HG03439 (cell line): ENCODE measurements at regions not wholly inside any gene's neighbourhood (a gene's known extent, or its start where the extent isn't known, plus 50 kb on each side); places are given as distances from the start of the nearest gene placed in this dataset.

Experiments
- ATAC-seq: cut with Tn5 transposase; IDR thresholded peaks from one replicate; pipeline ENCODE4 v1.9.1; 2021; ENCODE audit warnings: mild to moderate bottlenecking, moderate library complexity; ENCODE audit not compliant: unreplicated experiment

GRCh38 chr2:217110550-217110949 lies 250.7 kb upstream of the TNP1 start:
- no peak for ATAC-seq

- ATAC-seq: no peak
These were observed 248.7 kb upstream of the TNP1 start for GRCh38 chr2:217108575-217109027.

- no peak for ATAC-seq
These were observed 248.2 kb upstream of the TNP1 start for GRCh38 chr2:217108086-217108485.

- no peak for ATAC-seq
These were observed 247.6 kb upstream of the TNP1 start for GRCh38 chr2:217107480-217107879.

- ATAC-seq: no peak
These were observed 246.8 kb upstream of the TNP1 start for GRCh38 chr2:217106650-217107014.

GRCh38 chr2:217105733-217106649 lies 246.1 kb upstream of the TNP1 start:
- no peak for ATAC-seq

- ATAC-seq: no peak
These were observed 244.1 kb upstream of the TNP1 start for GRCh38 chr2:217103752-217104545.

- no peak for ATAC-seq
These were observed 243.1 kb upstream of the TNP1 start for GRCh38 chr2:217102956-217103355.

GRCh38 chr2:217101972-217102371 lies 242.1 kb upstream of the TNP1 start:
- no peak for ATAC-seq

- ATAC-seq: no peak
These were observed 239.7 kb upstream of the TNP1 start for GRCh38 chr2:217099561-217099960.

- ATAC-seq: no peak
These were observed 238.6 kb upstream of the TNP1 start for GRCh38 chr2:217098435-217098834.

GRCh38 chr2:217097346-217097745 lies 237.5 kb upstream of the TNP1 start:
- ATAC-seq: no peak

GRCh38 chr2:217096474-217097225 lies 236.8 kb upstream of the TNP1 start:
- ATAC-seq: no peak

- ATAC-seq: no peak
These were observed 235.8 kb upstream of the TNP1 start for GRCh38 chr2:217095511-217096205.

GRCh38 chr2:217092710-217093379 lies 233.0 kb upstream of the TNP1 start:
- no peak for ATAC-seq

- ATAC-seq: no peak
These were observed 231.7 kb upstream of the TNP1 start for GRCh38 chr2:217091531-217091930.

- no peak for ATAC-seq
These were observed 231.0 kb upstream of the TNP1 start for GRCh38 chr2:217090884-217091283.

- ATAC-seq: peak; percentile 75
These were observed 230.2 kb upstream of the TNP1 start for GRCh38 chr2:217090024-217090473.

GRCh38 chr2:217086718-217087117 lies 226.9 kb upstream of the TNP1 start:
- no peak for ATAC-seq

- no peak for ATAC-seq
These were observed 226.2 kb upstream of the TNP1 start for GRCh38 chr2:217086038-217086522.
